C4-2B (cell line): ENCODE measurements at regions not wholly inside any gene's neighbourhood (a gene's known extent, or its start where the extent isn't known, plus 50 kb on each side); places are given as distances from the start of the nearest gene placed in this dataset.
"Not testable (repeated sequence)": the region's sequence is repeated elsewhere in the genome, so short reads cannot be mapped to it uniquely, and the experiment has no call there.

ENCODE experiments used
- H3K27ac ChIP-seq: fragments of 450-650 bp; 2 replicates; pipeline ENCODE4 v1.5.1; 2017
- CTCF ChIP-seq: fragments of 450-650 bp; conservative IDR thresholded peaks from 2 replicates; pipeline ENCODE4 v1.5.1; 2017; ENCODE audit warnings: mild to moderate bottlenecking
- ZFX ChIP-seq: fragments of 450-650 bp; IDR thresholded peaks from 2 replicates; pipeline ENCODE4 v1.6.1; 2017

DNA sequence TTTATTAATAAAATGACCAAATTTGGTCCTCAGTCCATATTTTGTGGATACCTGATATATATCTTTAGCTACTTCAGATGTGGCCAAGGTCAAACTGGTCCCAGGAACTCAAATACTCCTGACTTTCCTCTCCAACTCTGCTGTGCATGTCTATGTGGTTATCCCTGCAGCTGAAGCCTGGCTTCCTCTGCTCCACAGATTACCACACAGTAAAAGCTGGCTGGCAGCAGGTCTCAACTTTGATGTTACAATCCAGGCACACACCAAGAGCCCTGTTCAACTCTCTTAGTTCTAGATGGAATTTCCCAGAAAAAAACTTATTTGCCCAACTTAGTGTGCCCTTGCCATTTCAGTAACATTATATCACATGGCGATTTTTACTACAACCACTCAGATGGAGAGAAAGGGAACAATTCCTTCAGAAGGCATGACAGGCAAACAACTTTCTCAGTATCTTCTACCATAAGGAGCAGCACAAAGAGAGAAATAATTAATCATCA, 479.5 kb downstream of the PLPP3 start:
- TF ChIP-seq ZFX, result no peak
- TF ChIP-seq CTCF, result no peak
- no peak overlapping the region for H3K27ac ChIP-seq

DNA sequence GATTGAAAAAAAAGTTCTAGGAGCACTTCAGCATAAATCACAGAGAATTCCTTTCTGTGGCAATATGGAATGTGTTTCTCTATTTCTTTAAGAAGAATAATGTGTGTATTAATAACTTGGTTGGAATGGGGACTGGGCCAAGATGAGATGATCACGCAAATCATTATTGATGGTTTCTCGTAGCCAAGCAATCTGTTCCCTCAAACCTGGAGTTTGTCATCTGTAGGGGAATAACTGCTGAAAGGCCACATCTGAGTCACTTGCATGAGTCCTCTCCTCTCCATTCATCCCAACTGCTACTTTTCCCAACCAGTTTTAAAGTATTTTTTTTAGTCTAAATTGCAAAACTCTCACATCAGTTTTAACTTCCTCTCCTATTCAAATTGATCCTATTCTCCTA, 480.4 kb downstream of the PLPP3 start:
- no peak overlapping the region for H3K27ac ChIP-seq
- TF ChIP-seq ZFX (no peak), CTCF (no peak)

DNA sequence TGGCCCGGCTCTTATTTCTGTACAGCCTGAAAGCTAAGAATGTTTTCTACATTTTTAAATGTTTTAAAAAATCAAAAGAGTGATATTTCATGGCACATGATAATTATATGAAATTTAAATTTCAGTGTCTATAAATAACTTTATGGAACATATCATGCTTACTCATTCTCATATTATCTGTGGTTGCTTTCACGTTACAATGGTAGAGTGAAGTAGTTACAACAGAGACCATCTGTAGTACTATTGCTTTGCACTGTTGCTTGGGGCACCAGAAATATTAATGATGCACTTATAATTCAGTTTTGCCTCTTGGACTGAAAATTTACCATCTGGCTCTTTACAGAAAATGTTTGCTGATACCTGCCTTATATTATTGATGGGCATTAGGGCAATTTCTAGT, 481.6 kb downstream of the PLPP3 start:
- TF ChIP-seq ZFX (no peak), CTCF (no peak)
- H3K27ac ChIP-seq, result no peak overlapping the region

DNA sequence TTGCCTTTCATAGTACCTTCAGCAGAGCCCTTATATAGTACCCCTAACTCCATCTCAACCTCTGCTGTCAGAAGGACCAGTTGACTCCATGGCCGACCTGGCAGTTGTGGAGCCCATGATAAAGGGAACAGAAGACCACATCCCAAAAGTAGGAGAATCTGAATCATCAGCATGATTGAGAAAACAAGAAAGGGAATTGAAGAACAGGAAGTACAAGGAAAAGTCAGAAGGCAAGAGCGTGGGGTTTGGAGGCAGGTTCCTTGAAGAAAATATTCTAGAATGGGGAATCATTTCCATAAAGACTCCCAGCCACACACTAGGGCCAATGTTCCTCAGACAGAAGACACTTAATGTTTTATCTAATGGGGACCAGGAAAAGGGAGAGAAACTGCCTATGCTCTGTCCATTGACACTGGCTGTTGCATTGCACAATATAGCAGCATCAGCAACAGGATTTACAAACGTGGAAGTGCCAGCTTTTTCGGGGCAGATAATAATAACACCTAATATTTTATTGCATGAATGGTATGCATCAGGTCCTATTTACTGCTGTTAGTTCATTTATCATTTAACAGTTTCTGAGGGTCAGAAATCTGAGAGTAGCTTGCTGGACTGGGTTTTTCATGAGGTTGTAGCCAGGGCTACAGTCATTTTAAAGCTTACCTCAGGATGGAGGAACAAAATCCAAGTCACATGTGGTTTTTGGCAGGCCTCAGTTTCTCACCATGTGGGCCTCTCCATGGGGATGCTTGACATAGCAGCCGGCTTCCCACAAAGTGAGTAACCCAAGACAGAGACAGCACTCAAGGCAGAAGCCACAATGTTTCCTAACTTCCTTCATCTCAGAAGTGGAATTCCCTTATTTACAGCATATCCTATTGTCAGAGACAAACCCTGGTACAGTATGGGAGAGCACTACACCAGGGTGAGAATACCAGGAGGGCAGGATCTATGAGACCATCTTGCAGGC, 483.4 kb downstream of the PLPP3 start:
- TF ChIP-seq CTCF (no peak), ZFX (no peak)

GRCh38 chr1:56094168-56094567, 485.2 kb downstream of the PLPP3 start:
- TF ChIP-seq CTCF (no peak), ZFX (no peak)
- no peak overlapping the region for H3K27ac ChIP-seq

More for the DNA sequence above, 483.4 kb downstream of the PLPP3 start:
- no peak overlapping the region for H3K27ac ChIP-seq

GRCh38 chr1:56092684-56093570, 486.4 kb downstream of the PLPP3 start:
- H3K27ac ChIP-seq, result no peak overlapping the region
- no peak for TF ChIP-seq ZFX
- TF ChIP-seq CTCF, result no peak

GRCh38 chr1:56089826-56090225, 489.5 kb downstream of the PLPP3 start:
- not testable (repeated sequence) for H3K27ac ChIP-seq
